OCI-LY1 (cell line): ENCODE measurements at regions not wholly inside any gene's neighbourhood (a gene's known extent, or its start where the extent isn't known, plus 50 kb on each side); places are given as distances from the start of the nearest gene placed in this dataset.

Experiments used
- H2AFZ ChIP-seq: fragments of 200-600 bp; sonication (generic), shearing (Covaris generic); 2 replicates; pipeline ENCODE4 v1.6.0; 2014; ENCODE audit warnings: antibody characterized with exemption, mild to moderate bottlenecking, low read length
- H3F3A ChIP-seq: fragments of 200-600 bp; sonication (generic), shearing (Covaris generic); 2 replicates; pipeline ENCODE4 v1.6.0; 2014; ENCODE audit warnings: mild to moderate bottlenecking, antibody characterized with exemption, low read length, moderate library complexity; ENCODE audit not compliant: insufficient read depth
- H3K27ac ChIP-seq: fragments of 200-600 bp; sonication (generic); 2 replicates; pipeline ENCODE4 v1.5.1; 2014; ENCODE audit warnings: low read length, mixed run types, mild to moderate bottlenecking, low read depth; ENCODE audit not compliant: poor library complexity, severe bottlenecking
- H3K27me3 ChIP-seq: fragments of 200-600 bp; sonication (generic); 2 replicates; pipeline ENCODE4 v1.6.0; 2014; ENCODE audit warnings: antibody characterized with exemption, mild to moderate bottlenecking, low read length, moderate library complexity; ENCODE audit not compliant: insufficient read depth
- H3K36me3 ChIP-seq: fragments of 200-600 bp; sonication (generic); 2 replicates; pipeline ENCODE4 v1.6.1; 2014; ENCODE audit warnings: mild to moderate bottlenecking, antibody characterized with exemption, low read length, moderate library complexity, mixed read lengths; ENCODE audit not compliant: insufficient read depth
- H3K4me1 ChIP-seq: fragments of 200-600 bp; sonication (generic); 2 replicates; pipeline ENCODE4 v1.5.1; 2014; ENCODE audit warnings: mild to moderate bottlenecking, low read length, moderate library complexity; ENCODE audit not compliant: insufficient read depth, severe bottlenecking
- H3K4me2 ChIP-seq: fragments of 200-600 bp; sonication (generic), shearing (Covaris generic); 2 replicates; pipeline ENCODE4 v1.6.1; 2014; ENCODE audit warnings: low read length
- H3K4me3 ChIP-seq: fragments of 200-600 bp; sonication (generic); 2 replicates; pipeline ENCODE4 v1.5.1; 2014; ENCODE audit warnings: low read length, low read depth, mild to moderate bottlenecking, mixed read lengths; ENCODE audit not compliant: poor library complexity, severe bottlenecking
- H3K79me2 ChIP-seq: fragments of 200-600 bp; shearing (Covaris generic); 2 replicates; pipeline ENCODE4 v1.6.1; 2016; ENCODE audit warnings: mixed run types, low read length, mixed read lengths; ENCODE audit not compliant: insufficient read depth
- H3K9ac ChIP-seq: fragments of 200-600 bp; sonication (generic), shearing (Covaris generic); 2 replicates; pipeline ENCODE4 v1.6.1; 2014; ENCODE audit warnings: mild to moderate bottlenecking, low read length, mixed read lengths
- H3K9me2 ChIP-seq: fragments of 200-600 bp; sonication (generic), shearing (Covaris generic); 2 replicates; pipeline ENCODE4 v1.6.1; 2014; ENCODE audit warnings: low read depth, mild to moderate bottlenecking, low read length, mixed read lengths
- H3K9me3 ChIP-seq: fragments of 200-600 bp; shearing (Covaris generic); 2 replicates; pipeline ENCODE4 v1.6.1; 2014; ENCODE audit warnings: low read length, mixed read lengths
- H4K20me1 ChIP-seq: fragments of 200-600 bp; sonication (generic), shearing (Covaris generic); 2 replicates; pipeline ENCODE4 v1.6.0; 2016; ENCODE audit warnings: mild to moderate bottlenecking, low read length; ENCODE audit not compliant: insufficient read depth
- CTCF ChIP-seq: fragments of 200-600 bp; sonication (generic), shearing (Covaris generic); IDR thresholded peaks from 2 replicates; pipeline ENCODE4 v1.5.1; 2017; ENCODE audit warnings: mild to moderate bottlenecking, antibody characterized with exemption, low read length, moderate library complexity, mixed read lengths
- EZH2 ChIP-seq: fragments of 200-600 bp; sonication (generic), shearing (Covaris generic); IDR thresholded peaks from 2 replicates; pipeline ENCODE4 v1.8.0; 2017; ENCODE audit warnings: borderline replicate concordance, mixed run types, mild to moderate bottlenecking, antibody characterized with exemption, low read length, moderate library complexity, mixed read lengths

GRCh38 chr2:19158896-19159295, 199.5 kb downstream of the OSR1 start:
- no peaks in the 10 kb centered on the region for H4K20me1 ChIP-seq
- no peaks in the 10 kb centered on the region for H3K27me3 ChIP-seq
- H3K27ac ChIP-seq: no peak overlapping the region
- H3K4me3 ChIP-seq: no peak overlapping the region
- no peaks in the 10 kb centered on the region for H3K4me1 ChIP-seq
- no peaks in the 10 kb centered on the region for H3K9me2 ChIP-seq
- no peak overlapping the region for H3K9ac ChIP-seq
- no peak overlapping the region for H2AFZ ChIP-seq
- TF ChIP-seq CTCF: no peak
- no peaks in the 10 kb centered on the region for H3K9me3 ChIP-seq
- H3K79me2 ChIP-seq: no peaks in the 10 kb centered on the region
- no peaks in the 10 kb centered on the region for H3F3A ChIP-seq
- no peaks in the 10 kb centered on the region for H3K36me3 ChIP-seq
- H3K4me2 ChIP-seq: no peak overlapping the region

DNA sequence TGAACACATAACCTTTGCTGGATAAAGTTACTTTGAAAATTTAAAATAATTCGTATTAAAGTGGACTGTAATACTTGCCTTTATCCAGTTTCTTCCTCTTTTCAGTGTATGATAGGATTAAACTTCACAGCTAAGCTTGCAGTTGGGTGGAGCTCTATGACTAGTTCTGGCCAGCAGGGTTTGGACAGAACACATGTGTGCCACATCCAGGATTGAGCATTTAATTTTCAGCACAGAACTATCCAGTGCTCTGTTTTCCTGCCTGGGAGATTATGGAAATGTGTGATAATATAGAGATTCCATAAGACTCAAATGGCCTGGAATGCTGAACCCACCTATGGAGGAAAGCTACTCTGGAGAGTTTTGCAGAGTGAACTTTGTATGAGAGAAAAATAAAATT, 200.2 kb downstream of the OSR1 start:
- Histone ChIP-seq H4K20me1 (no peaks in the 10 kb centered on the region), H3F3A (no peaks in the 10 kb centered on the region), H3K27ac (no peak overlapping the region), H3K4me2 (no peak overlapping the region), H3K4me1 (no peaks in the 10 kb centered on the region), H3K79me2 (no peaks in the 10 kb centered on the region), H2AFZ (no peak overlapping the region), H3K9me2 (no peaks in the 10 kb centered on the region), H3K4me3 (no peak overlapping the region), H3K36me3 (no peaks in the 10 kb centered on the region), H3K9ac (no peak overlapping the region), H3K9me3 (no peaks in the 10 kb centered on the region), H3K27me3 (no peaks in the 10 kb centered on the region)
- no peak for TF ChIP-seq CTCF
- TF ChIP-seq EZH2: no peak

- Histone ChIP-seq H3K9me3 (no peaks in the 10 kb centered on the region), H3F3A (no peaks in the 10 kb centered on the region), H3K4me3 (no peak overlapping the region), H3K9ac (no peak overlapping the region), H3K27me3 (no peaks in the 10 kb centered on the region), H3K36me3 (no peaks in the 10 kb centered on the region), H3K9me2 (no peaks in the 10 kb centered on the region), H3K4me2 (no peak overlapping the region), H2AFZ (no peak overlapping the region), H3K4me1 (no peaks in the 10 kb centered on the region), H4K20me1 (no peaks in the 10 kb centered on the region), H3K27ac (no peak overlapping the region), H3K79me2 (no peaks in the 10 kb centered on the region)
- no peak for TF ChIP-seq CTCF
Observed at GRCh38 chr2:19156646-19157045, 201.8 kb downstream of the OSR1 start.
